HEK293T (cell line): ENCODE measurements at regions not wholly inside any gene's neighbourhood (a gene's known extent, or its start where the extent isn't known, plus 50 kb on each side); places are given as distances from the start of the nearest gene placed in this dataset.

Source experiments
- CTCF ChIA-PET: fragments of 350-600 bp; formaldehyde crosslinking; extraction: SDS; loops from one replicate; lab custom pipeline; 2021; ENCODE audit warnings: antibody characterized with exemption, inconsistent platforms; lab: Yijun Ruan, JAX
- POLR2A ChIA-PET: fragments of 350-600 bp; formaldehyde crosslinking; extraction: SDS; loops from one replicate; lab custom pipeline; 2020; ENCODE audit warnings: antibody characterized with exemption, inconsistent platforms; lab: Yijun Ruan, JAX
- DNase-seq: peaks from one replicate; pipeline ENCODE4 v3.0.0; 2012; ENCODE audit warnings: mixed read lengths; ENCODE audit errors: extremely low spot score
- ARNT ChIP-seq: fragments of 450-650 bp; IDR thresholded peaks from 2 replicates; pipeline ENCODE4 v1.6.1; 2017; ENCODE audit warnings: mild to moderate bottlenecking
- BHLHE40 ChIP-seq: fragments of 450-650 bp; IDR thresholded peaks from 2 replicates; pipeline ENCODE4 v1.6.1; 2016; ENCODE audit warnings: mild to moderate bottlenecking, moderate library complexity, borderline replicate concordance
- CTBP1 ChIP-seq: fragments of 450-650 bp; IDR thresholded peaks from 2 replicates; pipeline ENCODE4 v1.6.1; 2016; ENCODE audit warnings: borderline replicate concordance
- ELF4 ChIP-seq: fragments of 450-650 bp; IDR thresholded peaks from 2 replicates; pipeline ENCODE4 v1.6.1; 2017; ENCODE audit warnings: antibody characterized with exemption
- FOXA1 ChIP-seq: fragments of 450-650 bp; IDR thresholded peaks from 2 replicates; pipeline ENCODE4 v1.6.1; 2016; ENCODE audit warnings: mild to moderate bottlenecking
- FOXK2 ChIP-seq: fragments of 450-650 bp; IDR thresholded peaks from 2 replicates; pipeline ENCODE4 v1.6.1; 2016; ENCODE audit warnings: mild to moderate bottlenecking
- FOXM1 ChIP-seq: fragments of 450-650 bp; IDR thresholded peaks from 2 replicates; pipeline ENCODE4 v1.6.1; 2017; ENCODE audit warnings: mild to moderate bottlenecking, borderline replicate concordance
- HDGF ChIP-seq: fragments of 450-650 bp; IDR thresholded peaks from 2 replicates; pipeline ENCODE4 v1.6.1; 2017; ENCODE audit warnings: antibody characterized with exemption, borderline replicate concordance
- L3MBTL2 ChIP-seq: fragments of 450-650 bp; conservative IDR thresholded peaks from 2 replicates; pipeline ENCODE4 v1.6.1; 2016; ENCODE audit warnings: mild to moderate bottlenecking
- LEF1 ChIP-seq: fragments of 450-650 bp; IDR thresholded peaks from 2 replicates; pipeline ENCODE4 v1.6.1; 2017; ENCODE audit warnings: mild to moderate bottlenecking, borderline replicate concordance
- NFRKB ChIP-seq: fragments of 450-650 bp; IDR thresholded peaks from 2 replicates; pipeline ENCODE4 v1.6.1; 2016; ENCODE audit warnings: mild to moderate bottlenecking, moderate library complexity
- PKNOX1 ChIP-seq: fragments of 450-650 bp; IDR thresholded peaks from 2 replicates; pipeline ENCODE4 v1.6.1; 2016
- SP1 ChIP-seq: fragments of 450-650 bp; IDR thresholded peaks from 2 replicates; pipeline ENCODE4 v1.6.1; 2017
- SUZ12 ChIP-seq: fragments of 450-650 bp; IDR thresholded peaks from 2 replicates; pipeline ENCODE4 v1.6.1; 2016; ENCODE audit warnings: mild to moderate bottlenecking
- TARDBP ChIP-seq: fragments of 450-650 bp; IDR thresholded peaks from 2 replicates; pipeline ENCODE4 v1.6.1; 2016
- ZNF384 ChIP-seq: fragments of 450-650 bp; IDR thresholded peaks from 2 replicates; pipeline ENCODE4 v1.6.1; 2016

GRCh38 chr9:69980591-69980990, 63.1 kb upstream of the MAMDC2 start:
- DNase-seq: no peak
- TF ChIP-seq SUZ12: no peak
- no peak for TF ChIP-seq ELF4
- TF ChIP-seq SP1: no peak
- no peak for TF ChIP-seq BHLHE40
- TF ChIP-seq HDGF: no peak
- TF ChIP-seq ZNF384: no peak
- no peak for TF ChIP-seq PKNOX1
- TF ChIP-seq L3MBTL2: no peak
- TF ChIP-seq LEF1: no peak
- TF ChIP-seq FOXK2: no peak
- no peak for TF ChIP-seq ARNT
- no peak for TF ChIP-seq TARDBP
- TF ChIP-seq CTBP1: no peak
- TF ChIP-seq FOXA1: no peak
- no peak for TF ChIP-seq FOXM1
- no peak for TF ChIP-seq NFRKB
- POLR2A ChIA-PET: no interaction called here
- CTCF ChIA-PET: no interaction called here

- POLR2A ChIA-PET: no interaction called here
- no peak for DNase-seq
- CTCF ChIA-PET: interaction anchor here (0.6 kb wide), 1 partner anchor 430 kb away, joined by 3 read pairs; no protein-coding TSS in a partner anchor
- TF ChIP-seq SP1 (no peak), BHLHE40 (no peak), ZNF384 (no peak), FOXK2 (no peak), TARDBP (no peak), PKNOX1 (no peak), CTBP1 (no peak), ARNT (no peak), ELF4 (no peak), HDGF (no peak), FOXA1 (no peak), LEF1 (no peak), FOXM1 (no peak), SUZ12 (no peak)
Measured at GRCh38 chr9:69981686-69982445, 61.8 kb upstream of the MAMDC2 start.

- ChIA-PET POLR2A (no interaction called here), CTCF (no interaction called here)
- no peak for TF ChIP-seq HDGF
- no peak for TF ChIP-seq FOXA1
- no peak for TF ChIP-seq CTBP1
- TF ChIP-seq NFRKB: no peak
- no peak for TF ChIP-seq ZNF384
- TF ChIP-seq SP1: no peak
- TF ChIP-seq L3MBTL2: no peak
- no peak for TF ChIP-seq SUZ12
- TF ChIP-seq LEF1: no peak
- TF ChIP-seq BHLHE40: no peak
- TF ChIP-seq FOXM1: no peak
- TF ChIP-seq FOXK2: no peak
- no peak for TF ChIP-seq PKNOX1
- TF ChIP-seq TARDBP: no peak
- TF ChIP-seq ELF4: no peak
- DNase-seq: no peak
Measured at GRCh38 chr9:69984831-69985230, 58.8 kb upstream of the MAMDC2 start.

GRCh38 chr9:69985971-69986370, 57.7 kb upstream of the MAMDC2 start:
- CTCF ChIA-PET: no interaction called here
- POLR2A ChIA-PET: no interaction called here
- TF ChIP-seq LEF1 (no peak), SUZ12 (no peak), TARDBP (no peak), ARNT (no peak), L3MBTL2 (no peak), PKNOX1 (no peak), FOXA1 (no peak), FOXK2 (no peak), ZNF384 (no peak)
- no peak for DNase-seq

GRCh38 chr9:69986970-69987369, 56.7 kb upstream of the MAMDC2 start:
- POLR2A ChIA-PET: no interaction called here

More at GRCh38 chr9:69986970-69987369, 56.7 kb upstream of the MAMDC2 start:
- CTCF ChIA-PET: interaction anchor here (0.6 kb wide), 1 partner anchor 142 kb away, joined by 5 read pairs; no protein-coding TSS in a partner anchor
- DNase-seq: no peak
- no peak for TF ChIP-seq TARDBP
- no peak for TF ChIP-seq HDGF
- TF ChIP-seq SUZ12: no peak
- TF ChIP-seq ZNF384: no peak
- TF ChIP-seq CTBP1: no peak
- TF ChIP-seq FOXA1: no peak
- no peak for TF ChIP-seq FOXK2
- TF ChIP-seq SP1: no peak
- TF ChIP-seq ARNT: no peak
- TF ChIP-seq FOXM1: no peak
- no peak for TF ChIP-seq BHLHE40
- no peak for TF ChIP-seq NFRKB
- no peak for TF ChIP-seq L3MBTL2
- TF ChIP-seq LEF1: no peak
- no peak for TF ChIP-seq ELF4
- TF ChIP-seq PKNOX1: no peak
